Keratinocyte (primary cell): ENCODE measurements at regions not wholly inside any gene's neighbourhood (a gene's known extent, or its start where the extent isn't known, plus 50 kb on each side); places are given as distances from the start of the nearest gene placed in this dataset.

ENCODE experiments used
- DNase-seq: peaks from one replicate; pipeline ENCODE4 v3.0.0-alpha.2; 2011; ENCODE audit warnings: low read depth, missing footprints, low spot score
- FAIRE-seq: peaks from 2 replicates; lab custom pipeline; 2011; peaks lifted over from hg19 to GRCh38; lab: Jason Lieb, UNC
- H2AFZ ChIP-seq: 2 replicates; pipeline ENCODE4 v1.6.0; 2012; ENCODE audit warnings: low read length, control low read depth, inconsistent platforms; ENCODE audit not compliant: control insufficient read depth
- H3K27ac ChIP-seq: 2 replicates; pipeline ENCODE4 v1.5.1; 2011; ENCODE audit warnings: low read length; ENCODE audit not compliant: control insufficient read depth, insufficient read depth
- H3K27me3 ChIP-seq: 3 replicates; pipeline ENCODE4 v1.6.0; 2011; ENCODE audit warnings: low read length; ENCODE audit not compliant: control insufficient read depth, insufficient read depth; ENCODE audit errors: extremely low read depth
- H3K36me3 ChIP-seq, 2 experiments: 2 replicates in 1 of 2; 3 replicates in 1 of 2; pipeline ENCODE4 v1.5.1; 2011; ENCODE audit warnings: low read length in 2 of 2, mild to moderate bottlenecking in 1 of 2; ENCODE audit not compliant: control insufficient read depth in 2 of 2, insufficient read depth in 2 of 2; ENCODE audit errors: extremely low read depth in 1 of 2
- H3K4me1 ChIP-seq: 3 replicates; pipeline ENCODE4 v1.5.1; 2011; ENCODE audit warnings: low read length; ENCODE audit not compliant: control insufficient read depth, insufficient read depth; ENCODE audit errors: extremely low read depth
- H3K4me2 ChIP-seq: 3 replicates; pipeline ENCODE4 v1.6.0; 2011; ENCODE audit warnings: low read depth, low read length; ENCODE audit not compliant: control insufficient read depth, insufficient read depth; ENCODE audit errors: extremely low read depth
- H3K4me3 ChIP-seq, 3 experiments: fragments of 200-600 bp in 1 of 3; sonication (generic) in 1 of 3; 2 replicates in 2 of 3; 3 replicates in 1 of 3; pipeline ENCODE4 v1.5.1; 2011 to 2016; ENCODE audit warnings: low read length in 3 of 3, mild to moderate bottlenecking in 3 of 3, control low read depth in 2 of 3, inconsistent platforms in 1 of 3, low read depth in 1 of 3, mixed read lengths in 1 of 3, mixed run types in 1 of 3, moderate library complexity in 1 of 3; ENCODE audit not compliant: control insufficient read depth in 2 of 3, insufficient read depth in 2 of 3; ENCODE audit errors: extremely low read depth in 1 of 3
- H3K79me2 ChIP-seq: 2 replicates; pipeline ENCODE4 v1.6.0; 2012; ENCODE audit warnings: low read length; ENCODE audit not compliant: control insufficient read depth, insufficient read depth
- H3K9ac ChIP-seq: 3 replicates; pipeline ENCODE4 v1.6.0; 2011; ENCODE audit warnings: low read length; ENCODE audit not compliant: control insufficient read depth, insufficient read depth; ENCODE audit errors: extremely low read depth
- H3K9me1 ChIP-seq: 3 replicates; pipeline ENCODE4 v1.6.0; 2011; ENCODE audit warnings: low read length; ENCODE audit not compliant: control insufficient read depth, insufficient read depth; ENCODE audit errors: extremely low read depth
- H3K9me3 ChIP-seq: 2 replicates; pipeline ENCODE4 v1.5.1; 2012; ENCODE audit warnings: low read depth, low read length; ENCODE audit not compliant: control insufficient read depth
- H4K20me1 ChIP-seq: 3 replicates; pipeline ENCODE4 v1.6.0; 2011; ENCODE audit warnings: low read length; ENCODE audit not compliant: control insufficient read depth, insufficient read depth; ENCODE audit errors: extremely low read depth
- EZH2 ChIP-seq: IDR thresholded peaks from one replicate; pipeline ENCODE4 v1.6.1; 2012; ENCODE audit warnings: inconsistent platforms, mild to moderate bottlenecking, low read length, moderate library complexity
- dilution Hi-C: fragments of 300-500 bp; cut with MboI; formaldehyde crosslinking; loops from one replicate; pipeline ENCODE4 v1.7.0; 2020; ENCODE audit warnings: low sequenced_read_pairs; ENCODE audit not compliant: extremely low pct_ligation_motif_present
- TF ChIP-seq, protein P1 (sequence below), 3 experiments: IDR thresholded peaks in 1 of 3; conservative IDR thresholded peaks in 1 of 3; optimal IDR thresholded peaks in 1 of 3; 2 replicates in 2 of 3; 3 replicates in 1 of 3; pipeline versions ENCODE3 to v1.5.1; 2011; ENCODE audit warnings: low read length in 3 of 3, mild to moderate bottlenecking in 3 of 3, moderate library complexity in 2 of 3, control low read depth in 1 of 3, inconsistent platforms in 1 of 3; ENCODE audit not compliant: insufficient read depth in 2 of 3; ENCODE audit errors: extremely low read depth in 1 of 3

DNA sequence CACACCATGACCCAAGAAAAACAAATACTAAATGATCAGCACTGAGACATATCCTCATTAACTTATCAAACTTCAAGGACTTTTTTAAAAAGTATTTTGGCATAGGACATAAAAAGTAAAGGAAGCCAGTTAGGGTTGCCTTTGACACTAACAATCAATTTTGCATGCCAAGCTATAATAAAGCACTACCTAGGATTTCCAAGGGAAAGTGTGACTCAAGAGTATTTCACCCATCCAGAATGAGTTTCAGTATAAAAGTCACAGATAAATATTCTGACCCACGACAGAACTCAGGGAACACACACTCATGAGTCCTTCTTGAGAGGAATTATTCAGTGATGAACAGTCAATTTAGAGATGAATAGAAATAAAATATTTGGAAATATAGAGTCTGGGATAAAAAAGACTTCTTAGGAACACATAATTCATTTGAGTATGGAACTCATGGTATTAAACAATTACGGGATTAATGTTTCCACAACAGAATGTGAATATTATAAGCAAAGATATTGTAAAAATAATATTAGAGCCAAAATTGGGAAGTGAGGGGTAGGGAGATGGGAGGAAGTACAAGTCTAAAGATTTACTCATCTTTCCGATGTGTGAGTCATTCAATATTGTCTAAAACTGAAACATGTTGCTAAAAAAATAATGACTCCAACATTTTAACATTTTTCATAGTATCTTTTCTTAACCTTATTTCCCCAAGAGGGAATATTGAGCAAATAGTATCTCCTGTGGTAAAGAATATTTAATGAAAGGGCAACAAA lies 143.5 kb upstream of the LNX1 start:
- Histone ChIP-seq H2AFZ (no peak overlapping the region), H3K4me3 (no peak overlapping the region), H3K36me3 (no peaks in the 10 kb centered on the region), H3K9me3 (no peaks in the 10 kb centered on the region), H3K4me2 (peak overlapping the region; percentile 3), H4K20me1 (no peaks in the 10 kb centered on the region), H3K27me3 (no peaks in the 10 kb centered on the region), H3K27ac (no peak overlapping the region), H3K9me1 (no peaks in the 10 kb centered on the region), H3K9ac (no peak overlapping the region), H3K4me1 (peaks cover 12% of the 10 kb centered on the region), H3K79me2 (no peaks in the 10 kb centered on the region)
- DNase-seq = no peak
- dilution Hi-C loops = no loop called here
- FAIRE-seq = peak; percentile 56
- no peak for TF ChIP-seq EZH2
- TF ChIP-seq, protein P1, sequence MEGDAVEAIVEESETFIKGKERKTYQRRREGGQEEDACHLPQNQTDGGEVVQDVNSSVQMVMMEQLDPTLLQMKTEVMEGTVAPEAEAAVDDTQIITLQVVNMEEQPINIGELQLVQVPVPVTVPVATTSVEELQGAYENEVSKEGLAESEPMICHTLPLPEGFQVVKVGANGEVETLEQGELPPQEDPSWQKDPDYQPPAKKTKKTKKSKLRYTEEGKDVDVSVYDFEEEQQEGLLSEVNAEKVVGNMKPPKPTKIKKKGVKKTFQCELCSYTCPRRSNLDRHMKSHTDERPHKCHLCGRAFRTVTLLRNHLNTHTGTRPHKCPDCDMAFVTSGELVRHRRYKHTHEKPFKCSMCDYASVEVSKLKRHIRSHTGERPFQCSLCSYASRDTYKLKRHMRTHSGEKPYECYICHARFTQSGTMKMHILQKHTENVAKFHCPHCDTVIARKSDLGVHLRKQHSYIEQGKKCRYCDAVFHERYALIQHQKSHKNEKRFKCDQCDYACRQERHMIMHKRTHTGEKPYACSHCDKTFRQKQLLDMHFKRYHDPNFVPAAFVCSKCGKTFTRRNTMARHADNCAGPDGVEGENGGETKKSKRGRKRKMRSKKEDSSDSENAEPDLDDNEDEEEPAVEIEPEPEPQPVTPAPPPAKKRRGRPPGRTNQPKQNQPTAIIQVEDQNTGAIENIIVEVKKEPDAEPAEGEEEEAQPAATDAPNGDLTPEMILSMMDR (optimal IDR thresholded peaks at IDR 0.05 in 1 of 3, IDR thresholded peaks at IDR 0.05 in 1 of 3, conservative IDR thresholded peaks at IDR 0.05 in 1 of 3; ENCODE audit: extremely low read depth in 1 of 3, insufficient read depth in 2 of 3, low read length in 3 of 3) = no peak

DNA sequence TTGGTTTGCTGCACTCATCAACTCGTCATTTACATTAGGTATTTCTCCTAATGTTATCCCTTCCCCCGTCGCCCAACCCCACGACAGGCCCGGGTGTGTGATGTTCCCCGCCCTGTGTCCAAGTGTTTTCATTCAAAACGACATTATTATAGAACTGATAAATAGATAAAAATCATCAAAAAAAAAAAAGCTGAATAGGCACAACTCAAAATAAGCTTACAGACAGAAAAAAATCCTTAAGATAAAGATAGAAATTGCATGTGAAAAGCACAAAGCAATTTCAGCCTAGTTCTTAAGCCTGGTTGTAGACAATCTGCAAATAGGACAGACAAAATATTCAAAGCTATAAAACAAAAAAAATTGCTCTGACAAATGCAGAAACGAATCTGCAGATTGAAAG lies 142.9 kb upstream of the LNX1 start:
- Histone ChIP-seq H3K4me3 (no peak overlapping the region), H3K9ac (no peak overlapping the region), H4K20me1 (no peaks in the 10 kb centered on the region), H2AFZ (no peak overlapping the region), H3K4me2 (no peak overlapping the region), H3K4me1 (peaks cover 12% of the 10 kb centered on the region), H3K9me3 (no peaks in the 10 kb centered on the region), H3K79me2 (no peaks in the 10 kb centered on the region), H3K9me1 (no peaks in the 10 kb centered on the region), H3K27ac (no peak overlapping the region), H3K27me3 (no peaks in the 10 kb centered on the region), H3K36me3 (no peaks in the 10 kb centered on the region)
- FAIRE-seq (no peak), DNase-seq (no peak)
- dilution Hi-C loops = no loop called here
- TF ChIP-seq, protein P1 (optimal IDR thresholded peaks at IDR 0.05 in 1 of 3, IDR thresholded peaks at IDR 0.05 in 1 of 3, conservative IDR thresholded peaks at IDR 0.05 in 1 of 3; ENCODE audit: extremely low read depth in 1 of 3, insufficient read depth in 2 of 3, low read length in 3 of 3) = no peak
- TF ChIP-seq EZH2 = no peak
